Keratinocyte (primary cell): ENCODE measurements at regions not wholly inside any gene's neighbourhood (a gene's known extent, or its start where the extent isn't known, plus 50 kb on each side); places are given as distances from the start of the nearest gene placed in this dataset.

Experiments
- DNase-seq: peaks from one replicate; pipeline ENCODE4 v3.0.0-alpha.2; 2011; ENCODE audit warnings: low read depth, missing footprints, low spot score
- FAIRE-seq: peaks from 2 replicates; lab custom pipeline; 2011; peaks lifted over from hg19 to GRCh38; lab: Jason Lieb, UNC
- H2AFZ ChIP-seq: 2 replicates; pipeline ENCODE4 v1.6.0; 2012; ENCODE audit warnings: low read length, control low read depth, inconsistent platforms; ENCODE audit not compliant: control insufficient read depth
- H3K27ac ChIP-seq: 2 replicates; pipeline ENCODE4 v1.5.1; 2011; ENCODE audit warnings: low read length; ENCODE audit not compliant: control insufficient read depth, insufficient read depth
- H3K27me3 ChIP-seq: 3 replicates; pipeline ENCODE4 v1.6.0; 2011; ENCODE audit warnings: low read length; ENCODE audit not compliant: control insufficient read depth, insufficient read depth; ENCODE audit errors: extremely low read depth
- H3K36me3 ChIP-seq, 2 experiments: 2 replicates in 1 of 2; 3 replicates in 1 of 2; pipeline ENCODE4 v1.5.1; 2011; ENCODE audit warnings: low read length in 2 of 2, mild to moderate bottlenecking in 1 of 2; ENCODE audit not compliant: control insufficient read depth in 2 of 2, insufficient read depth in 2 of 2; ENCODE audit errors: extremely low read depth in 1 of 2
- H3K4me1 ChIP-seq: 3 replicates; pipeline ENCODE4 v1.5.1; 2011; ENCODE audit warnings: low read length; ENCODE audit not compliant: control insufficient read depth, insufficient read depth; ENCODE audit errors: extremely low read depth
- H3K4me2 ChIP-seq: 3 replicates; pipeline ENCODE4 v1.6.0; 2011; ENCODE audit warnings: low read depth, low read length; ENCODE audit not compliant: control insufficient read depth, insufficient read depth; ENCODE audit errors: extremely low read depth
- H3K4me3 ChIP-seq, 3 experiments: fragments of 200-600 bp in 1 of 3; sonication (generic) in 1 of 3; 2 replicates in 2 of 3; 3 replicates in 1 of 3; pipeline ENCODE4 v1.5.1; 2011 to 2016; ENCODE audit warnings: low read length in 3 of 3, mild to moderate bottlenecking in 3 of 3, control low read depth in 2 of 3, inconsistent platforms in 1 of 3, low read depth in 1 of 3, mixed read lengths in 1 of 3, mixed run types in 1 of 3, moderate library complexity in 1 of 3; ENCODE audit not compliant: control insufficient read depth in 2 of 3, insufficient read depth in 2 of 3; ENCODE audit errors: extremely low read depth in 1 of 3
- H3K79me2 ChIP-seq: 2 replicates; pipeline ENCODE4 v1.6.0; 2012; ENCODE audit warnings: low read length; ENCODE audit not compliant: control insufficient read depth, insufficient read depth
- H3K9ac ChIP-seq: 3 replicates; pipeline ENCODE4 v1.6.0; 2011; ENCODE audit warnings: low read length; ENCODE audit not compliant: control insufficient read depth, insufficient read depth; ENCODE audit errors: extremely low read depth
- H3K9me1 ChIP-seq: 3 replicates; pipeline ENCODE4 v1.6.0; 2011; ENCODE audit warnings: low read length; ENCODE audit not compliant: control insufficient read depth, insufficient read depth; ENCODE audit errors: extremely low read depth
- H3K9me3 ChIP-seq: 2 replicates; pipeline ENCODE4 v1.5.1; 2012; ENCODE audit warnings: low read depth, low read length; ENCODE audit not compliant: control insufficient read depth
- H4K20me1 ChIP-seq: 3 replicates; pipeline ENCODE4 v1.6.0; 2011; ENCODE audit warnings: low read length; ENCODE audit not compliant: control insufficient read depth, insufficient read depth; ENCODE audit errors: extremely low read depth
- EZH2 ChIP-seq: IDR thresholded peaks from one replicate; pipeline ENCODE4 v1.6.1; 2012; ENCODE audit warnings: inconsistent platforms, mild to moderate bottlenecking, low read length, moderate library complexity
- dilution Hi-C: fragments of 300-500 bp; cut with MboI; formaldehyde crosslinking; loops from one replicate; pipeline ENCODE4 v1.7.0; 2020; ENCODE audit warnings: low sequenced_read_pairs; ENCODE audit not compliant: extremely low pct_ligation_motif_present
- TF ChIP-seq, protein P1 (sequence below), 3 experiments: IDR thresholded peaks in 1 of 3; conservative IDR thresholded peaks in 1 of 3; optimal IDR thresholded peaks in 1 of 3; 2 replicates in 2 of 3; 3 replicates in 1 of 3; pipeline versions ENCODE3 to v1.5.1; 2011; ENCODE audit warnings: low read length in 3 of 3, mild to moderate bottlenecking in 3 of 3, moderate library complexity in 2 of 3, control low read depth in 1 of 3, inconsistent platforms in 1 of 3; ENCODE audit not compliant: insufficient read depth in 2 of 3; ENCODE audit errors: extremely low read depth in 1 of 3

DNA sequence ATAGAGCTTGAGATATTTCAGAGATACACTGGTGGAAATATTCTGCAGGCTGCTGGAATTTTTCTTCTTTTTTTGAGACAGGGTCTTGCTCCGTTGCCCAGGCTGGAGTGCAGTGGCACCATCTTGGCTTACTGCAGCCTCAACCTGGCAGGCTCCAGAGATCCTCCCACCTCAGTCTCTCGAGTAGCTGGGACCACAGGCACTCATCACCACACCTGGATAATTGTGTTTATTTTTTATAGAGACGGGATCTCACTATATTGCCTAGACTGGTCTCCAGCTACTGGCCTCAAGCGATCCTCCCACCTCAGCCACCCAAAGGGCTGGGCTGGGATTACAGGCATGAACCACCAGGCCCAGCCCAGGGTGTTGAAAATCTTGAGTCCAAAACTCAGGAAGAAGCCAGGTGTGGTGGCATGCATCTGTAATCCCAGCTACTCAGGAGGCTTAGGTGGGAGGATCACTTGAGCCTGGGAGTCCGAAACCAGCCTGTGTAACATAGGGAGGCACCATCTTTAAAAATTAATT is 55.7 kb upstream of the FOXK1 start:
- Histone ChIP-seq H3K79me2 (no peaks in the 10 kb centered on the region), H3K9ac (no peak overlapping the region), H2AFZ (no peak overlapping the region), H3K9me3 (peaks cover 4% of the 10 kb centered on the region), H3K9me1 (no peaks in the 10 kb centered on the region), H3K36me3 (no peaks in the 10 kb centered on the region), H3K27ac (no peak overlapping the region), H3K4me2 (no peak overlapping the region), H4K20me1 (no peaks in the 10 kb centered on the region), H3K4me1 (peaks cover 2% of the 10 kb centered on the region), H3K4me3 (no peak overlapping the region), H3K27me3 (no peaks in the 10 kb centered on the region)
- DNase-seq (no peak), FAIRE-seq (no peak)
- TF ChIP-seq, protein P1, sequence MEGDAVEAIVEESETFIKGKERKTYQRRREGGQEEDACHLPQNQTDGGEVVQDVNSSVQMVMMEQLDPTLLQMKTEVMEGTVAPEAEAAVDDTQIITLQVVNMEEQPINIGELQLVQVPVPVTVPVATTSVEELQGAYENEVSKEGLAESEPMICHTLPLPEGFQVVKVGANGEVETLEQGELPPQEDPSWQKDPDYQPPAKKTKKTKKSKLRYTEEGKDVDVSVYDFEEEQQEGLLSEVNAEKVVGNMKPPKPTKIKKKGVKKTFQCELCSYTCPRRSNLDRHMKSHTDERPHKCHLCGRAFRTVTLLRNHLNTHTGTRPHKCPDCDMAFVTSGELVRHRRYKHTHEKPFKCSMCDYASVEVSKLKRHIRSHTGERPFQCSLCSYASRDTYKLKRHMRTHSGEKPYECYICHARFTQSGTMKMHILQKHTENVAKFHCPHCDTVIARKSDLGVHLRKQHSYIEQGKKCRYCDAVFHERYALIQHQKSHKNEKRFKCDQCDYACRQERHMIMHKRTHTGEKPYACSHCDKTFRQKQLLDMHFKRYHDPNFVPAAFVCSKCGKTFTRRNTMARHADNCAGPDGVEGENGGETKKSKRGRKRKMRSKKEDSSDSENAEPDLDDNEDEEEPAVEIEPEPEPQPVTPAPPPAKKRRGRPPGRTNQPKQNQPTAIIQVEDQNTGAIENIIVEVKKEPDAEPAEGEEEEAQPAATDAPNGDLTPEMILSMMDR (optimal IDR thresholded peaks at IDR 0.05 in 1 of 3, IDR thresholded peaks at IDR 0.05 in 1 of 3, conservative IDR thresholded peaks at IDR 0.05 in 1 of 3; ENCODE audit: extremely low read depth in 1 of 3, insufficient read depth in 2 of 3, low read length in 3 of 3): no peak
- TF ChIP-seq EZH2: no peak
- dilution Hi-C loops: no loop called here

DNA sequence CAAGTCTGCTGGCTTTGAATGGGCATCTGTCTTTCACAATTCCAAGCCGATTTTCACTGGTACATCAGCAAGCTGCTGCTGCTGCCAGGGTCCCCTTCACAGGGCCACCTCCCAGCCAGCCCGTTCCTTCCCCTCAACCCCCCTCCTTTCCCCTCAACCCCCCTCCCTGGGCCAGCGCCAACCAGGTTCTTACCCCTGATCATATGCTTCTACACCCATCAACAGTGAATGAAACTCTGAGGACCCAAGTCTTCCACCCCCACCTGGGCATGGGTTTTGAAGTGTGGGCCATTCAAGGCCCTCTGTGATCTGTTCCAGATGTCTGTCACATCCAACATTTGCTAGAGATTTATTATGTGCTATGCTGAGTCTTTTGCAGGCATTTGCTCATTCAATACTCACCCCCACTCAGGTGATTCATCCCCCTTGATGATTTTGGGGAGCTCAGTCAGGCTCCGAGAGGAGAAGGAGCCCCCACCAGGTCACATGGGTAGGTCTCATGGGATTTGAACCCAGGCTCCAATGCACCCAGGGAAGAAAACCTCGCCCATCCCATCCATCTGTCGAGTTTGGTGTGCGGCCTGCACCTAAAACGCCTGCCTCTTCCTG is 52.7 kb upstream of the FOXK1 start:
- no peak for DNase-seq
- no peak for FAIRE-seq
- Histone ChIP-seq H3K79me2 (no peaks in the 10 kb centered on the region), H4K20me1 (no peaks in the 10 kb centered on the region), H3K4me2 (no peak overlapping the region), H2AFZ (no peak overlapping the region), H3K4me3 (no peak overlapping the region), H3K9me1 (no peaks in the 10 kb centered on the region), H3K27me3 (no peaks in the 10 kb centered on the region), H3K4me1 (peaks cover 12% of the 10 kb centered on the region), H3K9ac (no peak overlapping the region), H3K36me3 (no peaks in the 10 kb centered on the region), H3K27ac (no peak overlapping the region), H3K9me3 (no peaks in the 10 kb centered on the region)
- no peak for TF ChIP-seq EZH2
- TF ChIP-seq, protein P1 (optimal IDR thresholded peaks at IDR 0.05 in 1 of 3, IDR thresholded peaks at IDR 0.05 in 1 of 3, conservative IDR thresholded peaks at IDR 0.05 in 1 of 3; ENCODE audit: extremely low read depth in 1 of 3, insufficient read depth in 2 of 3, low read length in 3 of 3): no peak
- dilution Hi-C loops: no loop called here
